A549 (cell line): ENCODE measurements at regions not wholly inside any gene's neighbourhood (a gene's known extent, or its start where the extent isn't known, plus 50 kb on each side); places are given as distances from the start of the nearest gene placed in this dataset.

Experiments
- ATAC-seq, 2 experiments: fragments of 200-7000 bp in 1 of 2; fragments of >200 bp in 1 of 2; cut with Nextera tagmentation in 1 of 2; cut with Tn5 transposase in 1 of 2; 3 replicates each; pipeline versions ENCODE4 v1.8.0 to v1.9.1; 2018 to 2020; ENCODE audit warnings: mild to moderate bottlenecking in 1 of 2, moderate library complexity in 1 of 2
- CTCF ChIA-PET: fragments of 300-600 bp; sonication (Branson Sonifier 250); formaldehyde crosslinking; extraction: SDS; loops from one replicate; lab custom pipeline; 2021; ENCODE audit warnings: antibody characterized with exemption, inconsistent platforms; lab: Yijun Ruan, JAX
- POLR2A ChIA-PET: fragments of 350-600 bp; formaldehyde crosslinking; extraction: SDS; loops from one replicate; lab custom pipeline; 2021; ENCODE audit warnings: antibody characterized with exemption, inconsistent platforms; lab: Yijun Ruan, JAX
- DNase-seq, 2 experiments: peaks; one replicate each; pipeline versions ENCODE4 v3.0.0 to v3.0.0-alpha.2; 2011 to 2016; ENCODE audit warnings: low read depth in 1 of 2, low spot score in 1 of 2
- FAIRE-seq: peaks from 2 replicates; lab custom pipeline; 2011; peaks lifted over from hg19 to GRCh38; lab: Jason Lieb, UNC
- H3K27ac ChIP-seq, 2 experiments: fragments of >200 bp; sonication (Bioruptor Twin); formaldehyde crosslinking; 3 replicates each; pipeline ENCODE4 v1.5.1; 2016 to 2017
- H3K4me1 ChIP-seq: fragments of >200 bp; sonication (Bioruptor Twin); formaldehyde crosslinking; 3 replicates; pipeline ENCODE4 v1.6.1; 2016
- H3K4me2 ChIP-seq: fragments of >200 bp; sonication (Bioruptor Twin); formaldehyde crosslinking; 3 replicates; pipeline ENCODE4 v1.6.1; 2016
- H3K4me3 ChIP-seq: fragments of >200 bp; sonication (Bioruptor Twin); formaldehyde crosslinking; 3 replicates; pipeline ENCODE4 v1.5.1; 2016
- H3K9me3 ChIP-seq: fragments of >200 bp; sonication (Bioruptor Twin); formaldehyde crosslinking; 3 replicates; pipeline ENCODE4 v1.6.1; 2016
- BHLHE40 ChIP-seq: IDR thresholded peaks from 2 replicates; pipeline ENCODE4 v1.6.1; 2012; ENCODE audit warnings: low read depth, low read length, inconsistent platforms
- ELK1 ChIP-seq: fragments of 150-350 bp; IDR thresholded peaks from 2 replicates; pipeline ENCODE4 v1.6.1; 2014; ENCODE audit warnings: low read depth, mild to moderate bottlenecking, low read length
- EP300 ChIP-seq, 2 experiments: fragments of >200 bp; sonication (Bioruptor Twin); formaldehyde crosslinking; IDR thresholded peaks; 2 replicates in 1 of 2; 3 replicates in 1 of 2; pipeline ENCODE4 v1.6.1; 2016 to 2017
- FOSB ChIP-seq: fragments of 250-450 bp; sonication (Bioruptor Pico); IDR thresholded peaks from 2 replicates; pipeline ENCODE4 v1.5.0; 2020; ENCODE audit warnings: mild to moderate bottlenecking, moderate library complexity
- FOSL2 ChIP-seq, 2 experiments: fragments of 450-650 bp in 1 of 2; fragments of >200 bp in 1 of 2; sonication (Bioruptor Twin) in 1 of 2; formaldehyde crosslinking; IDR thresholded peaks; 2 replicates each; pipeline versions ENCODE4 v1.5.0 to v1.6.1; 2016 to 2020; ENCODE audit warnings: mild to moderate bottlenecking in 1 of 2, moderate library complexity in 1 of 2
- FOXS1 ChIP-seq: fragments of 250-450 bp; sonication (Bioruptor Pico); IDR thresholded peaks from 2 replicates; pipeline ENCODE4 v1.5.0; 2020; ENCODE audit warnings: mild to moderate bottlenecking, moderate library complexity
- HDAC2 ChIP-seq: fragments of 200-600 bp; sonication (generic); IDR thresholded peaks from 2 replicates; pipeline ENCODE4 v1.6.1; 2016
- HOXA7 ChIP-seq: fragments of 250-450 bp; sonication (Bioruptor Pico); IDR thresholded peaks from 2 replicates; pipeline ENCODE4 v1.5.0; 2020; ENCODE audit warnings: mild to moderate bottlenecking, moderate library complexity
- KDM1A ChIP-seq: fragments of 200-600 bp; sonication (generic); IDR thresholded peaks from 2 replicates; pipeline ENCODE4 v1.6.1; 2016; ENCODE audit warnings: low read depth, mild to moderate bottlenecking
- KDM5A ChIP-seq: fragments of 200-600 bp; sonication (generic); IDR thresholded peaks from 2 replicates; pipeline ENCODE4 v1.6.1; 2016; ENCODE audit warnings: antibody characterized with exemption, mild to moderate bottlenecking
- MAZ ChIP-seq: fragments of 150-350 bp; IDR thresholded peaks from 2 replicates; pipeline ENCODE4 v1.6.1; 2014; ENCODE audit warnings: antibody characterized with exemption, low read depth, low read length, borderline replicate concordance
- NPAS2 ChIP-seq: fragments of 250-450 bp; sonication (Bioruptor Pico); IDR thresholded peaks from 2 replicates; pipeline ENCODE4 v1.8.0; 2022; ENCODE audit warnings: mild to moderate bottlenecking, moderate library complexity, borderline replicate concordance
- PBX3 ChIP-seq: IDR thresholded peaks from 2 replicates; pipeline ENCODE4 v1.6.1; 2012
- POLR2AphosphoS2 ChIP-seq: conservative IDR thresholded peaks from 2 replicates; pipeline ENCODE4 v1.6.1; 2012; ENCODE audit warnings: low read length, improper control_type of control experiment, inconsistent platforms
- RNF2 ChIP-seq: fragments of 200-600 bp; sonication (generic); IDR thresholded peaks from 2 replicates; pipeline ENCODE4 v1.6.1; 2016; ENCODE audit warnings: low read depth, mild to moderate bottlenecking, antibody characterized with exemption, moderate library complexity, borderline replicate concordance
- SMC3 ChIP-seq: fragments of >200 bp; sonication (Bioruptor Twin); formaldehyde crosslinking; IDR thresholded peaks from 3 replicates; pipeline ENCODE4 v1.6.1; 2018; ENCODE audit warnings: inconsistent platforms
- WGBS: methylation state at CpG from one replicate; pipeline ENCODE4 v1.1.6; 2017; ENCODE audit errors: missing lambda C conversion rate; 5-methylcytosine and 5-hydroxymethylcytosine counted together
- TF ChIP-seq, protein P1 (sequence below): fragments of 450-650 bp; IDR thresholded peaks from 2 replicates; pipeline ENCODE4 v1.6.1; 2014; ENCODE audit warnings: antibody characterized with exemption
- TF ChIP-seq, protein P2 (sequence below): fragments of 200-600 bp; sonication (generic); IDR thresholded peaks from 2 replicates; pipeline ENCODE4 v1.6.1; 2016; ENCODE audit warnings: antibody characterized with exemption, mild to moderate bottlenecking, moderate library complexity

- POLR2A ChIA-PET: no interaction called here
- H3K27ac ChIP-seq: no peak overlapping the region
- no peak for TF ChIP-seq ELK1
- TF ChIP-seq, protein P1, sequence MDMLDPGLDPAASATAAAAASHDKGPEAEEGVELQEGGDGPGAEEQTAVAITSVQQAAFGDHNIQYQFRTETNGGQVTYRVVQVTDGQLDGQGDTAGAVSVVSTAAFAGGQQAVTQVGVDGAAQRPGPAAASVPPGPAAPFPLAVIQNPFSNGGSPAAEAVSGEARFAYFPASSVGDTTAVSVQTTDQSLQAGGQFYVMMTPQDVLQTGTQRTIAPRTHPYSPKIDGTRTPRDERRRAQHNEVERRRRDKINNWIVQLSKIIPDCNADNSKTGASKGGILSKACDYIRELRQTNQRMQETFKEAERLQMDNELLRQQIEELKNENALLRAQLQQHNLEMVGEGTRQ: no peak
- no peak for TF ChIP-seq NPAS2 (CRISPR knock-in tag)
- WGBS: 79% methylated on average over 5 of the region's 5 CpGs
- H3K9me3 ChIP-seq: no peaks in the 10 kb centered on the region
- no peak overlapping the region for H3K4me3 ChIP-seq
- peaks cover 7% of the 10 kb centered on the region; the same call in 2 of the 3 replicates for H3K4me1 ChIP-seq
- CTCF ChIA-PET: no interaction called here
- no peak overlapping the region for H3K4me2 ChIP-seq
- FAIRE-seq: no peak
- ATAC-seq: no peak
- no peak for DNase-seq
Observed at GRCh38 chr4:86449746-86450588, 90.1 kb upstream of the MAPK10 start.

- 93% methylated on average over 3 of the region's 3 CpGs for WGBS
- no peak overlapping the region for H3K4me3 ChIP-seq
- DNase-seq: no peak
- H3K4me2 ChIP-seq: no peak overlapping the region
- ChIA-PET CTCF (no interaction called here), POLR2A (no interaction called here)
- TF ChIP-seq FOSL2 (IDR thresholded peaks at IDR 0.05) (no peak), FOSL2 (CRISPR knock-in tag; IDR thresholded peaks at IDR 0.05) (no peak)
- peaks cover 7% of the 10 kb centered on the region; the same call in 2 of the 3 replicates for H3K4me1 ChIP-seq
- ATAC-seq: no peak
- H3K27ac ChIP-seq: no peak overlapping the region
- FAIRE-seq: no peak
- no peaks in the 10 kb centered on the region for H3K9me3 ChIP-seq
Observed at GRCh38 chr4:86450861-86451260, 91.0 kb upstream of the MAPK10 start.

GRCh38 chr4:86451560-86452330, 91.9 kb upstream of the MAPK10 start:
- ATAC-seq (no peak; a peak in 1 of 6 replicates), FAIRE-seq (no peak), DNase-seq (peak in 1 of 2 experiments; percentile 3)
- Histone ChIP-seq H3K4me1 (peaks cover 7% of the 10 kb centered on the region; the same call in 2 of the 3 replicates), H3K4me2 (peak overlapping the region; percentile 26; the same call in 1 of the 3 replicates), H3K27ac (no peak overlapping the region), H3K9me3 (no peaks in the 10 kb centered on the region), H3K4me3 (no peak overlapping the region)
- CTCF ChIA-PET: no interaction called here
- WGBS: 76% methylated on average over 7 of the region's 7 CpGs
- TF ChIP-seq KDM5A (no peak), ELK1 (no peak)
- POLR2A ChIA-PET: no interaction called here

GRCh38 chr4:86452422-86452891, 92.6 kb upstream of the MAPK10 start:
- WGBS: 92% methylated on average over 10 of the region's 10 CpGs
- CTCF ChIA-PET: no interaction called here
- no peak for TF ChIP-seq HOXA7 (CRISPR knock-in tag)
- no peak for TF ChIP-seq EP300 (IDR thresholded peaks at IDR 0.05)
- TF ChIP-seq FOSL2 (IDR thresholded peaks at IDR 0.05): no peak
- no peak for TF ChIP-seq FOSL2 (CRISPR knock-in tag; IDR thresholded peaks at IDR 0.05)
- no peak for TF ChIP-seq POLR2AphosphoS2
- TF ChIP-seq, protein P2, sequence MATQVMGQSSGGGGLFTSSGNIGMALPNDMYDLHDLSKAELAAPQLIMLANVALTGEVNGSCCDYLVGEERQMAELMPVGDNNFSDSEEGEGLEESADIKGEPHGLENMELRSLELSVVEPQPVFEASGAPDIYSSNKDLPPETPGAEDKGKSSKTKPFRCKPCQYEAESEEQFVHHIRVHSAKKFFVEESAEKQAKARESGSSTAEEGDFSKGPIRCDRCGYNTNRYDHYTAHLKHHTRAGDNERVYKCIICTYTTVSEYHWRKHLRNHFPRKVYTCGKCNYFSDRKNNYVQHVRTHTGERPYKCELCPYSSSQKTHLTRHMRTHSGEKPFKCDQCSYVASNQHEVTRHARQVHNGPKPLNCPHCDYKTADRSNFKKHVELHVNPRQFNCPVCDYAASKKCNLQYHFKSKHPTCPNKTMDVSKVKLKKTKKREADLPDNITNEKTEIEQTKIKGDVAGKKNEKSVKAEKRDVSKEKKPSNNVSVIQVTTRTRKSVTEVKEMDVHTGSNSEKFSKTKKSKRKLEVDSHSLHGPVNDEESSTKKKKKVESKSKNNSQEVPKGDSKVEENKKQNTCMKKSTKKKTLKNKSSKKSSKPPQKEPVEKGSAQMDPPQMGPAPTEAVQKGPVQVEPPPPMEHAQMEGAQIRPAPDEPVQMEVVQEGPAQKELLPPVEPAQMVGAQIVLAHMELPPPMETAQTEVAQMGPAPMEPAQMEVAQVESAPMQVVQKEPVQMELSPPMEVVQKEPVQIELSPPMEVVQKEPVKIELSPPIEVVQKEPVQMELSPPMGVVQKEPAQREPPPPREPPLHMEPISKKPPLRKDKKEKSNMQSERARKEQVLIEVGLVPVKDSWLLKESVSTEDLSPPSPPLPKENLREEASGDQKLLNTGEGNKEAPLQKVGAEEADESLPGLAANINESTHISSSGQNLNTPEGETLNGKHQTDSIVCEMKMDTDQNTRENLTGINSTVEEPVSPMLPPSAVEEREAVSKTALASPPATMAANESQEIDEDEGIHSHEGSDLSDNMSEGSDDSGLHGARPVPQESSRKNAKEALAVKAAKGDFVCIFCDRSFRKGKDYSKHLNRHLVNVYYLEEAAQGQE: no peak
- no peak for TF ChIP-seq HDAC2
- TF ChIP-seq KDM1A: no peak
- no peak for TF ChIP-seq PBX3
- TF ChIP-seq RNF2: no peak
- no peak for TF ChIP-seq SMC3
- TF ChIP-seq MAZ: no peak
- no peak for TF ChIP-seq FOXS1 (CRISPR knock-in tag)
- no peak for TF ChIP-seq BHLHE40
- TF ChIP-seq FOSB (CRISPR knock-in tag): no peak
- TF ChIP-seq, all 56 proteins: peak for 0
- POLR2A ChIA-PET: no interaction called here
- H3K4me2 ChIP-seq: no peak overlapping the region
- H3K9me3 ChIP-seq: no peaks in the 10 kb centered on the region
- no peak overlapping the region for H3K4me3 ChIP-seq
- H3K27ac ChIP-seq: no peak overlapping the region
- FAIRE-seq (no peak), DNase-seq (no peak), ATAC-seq (no peak)
- H3K4me1 ChIP-seq: peaks cover 7% of the 10 kb centered on the region; the same call in 2 of the 3 replicates
